ENCODE measurements at regions not wholly inside any gene's neighbourhood (a gene's known extent, or its start where the extent isn't known, plus 50 kb on each side); places are given as distances from the start of the nearest gene placed in this dataset.

- H3K27me3 ChIP-seq (ENCODE audit: control insufficient read depth, low read length) = no peaks in the 10 kb centered on the region
- TF ChIP-seq EZH2phosphoT487 (IDR thresholded peaks at IDR 0.05; ENCODE audit: borderline replicate concordance, low read length) (no peak), CTCF (IDR thresholded peaks at IDR 0.05; ENCODE audit: low read depth, low read length, poor library complexity, severe bottlenecking) (no peak)
- H3K9me3 ChIP-seq (ENCODE audit: control insufficient read depth, insufficient read depth, low read length) = no peaks in the 10 kb centered on the region
These were observed 266.8 kb downstream of the NPHP4 start for GRCh38 chr1:5725406-5725805.

GRCh38 chr1:5724847-5725246, 267.4 kb downstream of the NPHP4 start:
- Histone ChIP-seq H3K9me3 (ENCODE audit: control insufficient read depth, insufficient read depth, low read length) (no peaks in the 10 kb centered on the region), H3K27me3 (ENCODE audit: control insufficient read depth, low read length) (no peaks in the 10 kb centered on the region), H3K27ac (ENCODE audit: low read depth, low read length) (no peak overlapping the region), H3K9me2 (replicated peaks; ENCODE audit: control insufficient read depth, low read length) (no peaks in the 10 kb centered on the region), H3K36me3 (ENCODE audit: control insufficient read depth, low read length) (no peaks in the 10 kb centered on the region), H3K4me1 (ENCODE audit: control insufficient read depth, low read length) (no peaks in the 10 kb centered on the region), H3F3A (ENCODE audit: control insufficient read depth, insufficient read depth) (no peaks in the 10 kb centered on the region), H4K20me1 (ENCODE audit: control insufficient read depth, insufficient read depth, low read depth, low read length) (no peaks in the 10 kb centered on the region), H3K4me3 (ENCODE audit: low read length) (no peak overlapping the region), H3K4me2 (ENCODE audit: low read length) (no peak overlapping the region), H3K79me2 (ENCODE audit: control insufficient read depth, low read length) (no peaks in the 10 kb centered on the region)
- TF ChIP-seq CTCF (IDR thresholded peaks at IDR 0.05; ENCODE audit: low read depth, low read length, poor library complexity, severe bottlenecking) (no peak), EZH2phosphoT487 (IDR thresholded peaks at IDR 0.05; ENCODE audit: borderline replicate concordance, low read length) (no peak)

More at GRCh38 chr1:5725406-5725805, 266.8 kb downstream of the NPHP4 start:
- Histone ChIP-seq H3K27ac (ENCODE audit: low read depth, low read length) (no peak overlapping the region), H4K20me1 (ENCODE audit: control insufficient read depth, insufficient read depth, low read depth, low read length) (no peaks in the 10 kb centered on the region), H3K4me1 (ENCODE audit: control insufficient read depth, low read length) (no peaks in the 10 kb centered on the region), H3K9me2 (replicated peaks; ENCODE audit: control insufficient read depth, low read length) (no peaks in the 10 kb centered on the region), H3K4me2 (ENCODE audit: low read length) (no peak overlapping the region), H3K36me3 (ENCODE audit: control insufficient read depth, low read length) (no peaks in the 10 kb centered on the region), H3F3A (ENCODE audit: control insufficient read depth, insufficient read depth) (no peaks in the 10 kb centered on the region), H3K79me2 (ENCODE audit: control insufficient read depth, low read length) (no peaks in the 10 kb centered on the region), H3K4me3 (ENCODE audit: low read length) (no peak overlapping the region)

GRCh38 chr1:5722635-5723164, 269.5 kb downstream of the NPHP4 start:
- Histone ChIP-seq H3K4me2 (ENCODE audit: low read length) (no peak overlapping the region), H3K79me2 (ENCODE audit: control insufficient read depth, low read length) (no peaks in the 10 kb centered on the region), H3K4me3 (ENCODE audit: low read length) (no peak overlapping the region), H3K9me3 (ENCODE audit: control insufficient read depth, insufficient read depth, low read length) (no peaks in the 10 kb centered on the region), H4K20me1 (ENCODE audit: control insufficient read depth, insufficient read depth, low read depth, low read length) (no peaks in the 10 kb centered on the region), H3K4me1 (ENCODE audit: control insufficient read depth, low read length) (peaks cover 2% of the 10 kb centered on the region), H3F3A (ENCODE audit: control insufficient read depth, insufficient read depth) (no peaks in the 10 kb centered on the region), H3K9me2 (replicated peaks; ENCODE audit: control insufficient read depth, low read length) (no peaks in the 10 kb centered on the region), H3K27me3 (ENCODE audit: control insufficient read depth, low read length) (no peaks in the 10 kb centered on the region), H3K27ac (ENCODE audit: low read depth, low read length) (no peak overlapping the region), H3K36me3 (ENCODE audit: control insufficient read depth, low read length) (no peaks in the 10 kb centered on the region)
- no peak for TF ChIP-seq CTCF (IDR thresholded peaks at IDR 0.05; ENCODE audit: low read depth, low read length, poor library complexity, severe bottlenecking)
- TF ChIP-seq EZH2phosphoT487 (IDR thresholded peaks at IDR 0.05; ENCODE audit: borderline replicate concordance, low read length) = no peak

Data from DOHH2 (cell line).